ENCODE measurements at regions not wholly inside any gene's neighbourhood (a gene's known extent, or its start where the extent isn't known, plus 50 kb on each side); places are given as distances from the start of the nearest gene placed in this dataset.
"Not testable (repeated sequence)": the region's sequence is repeated elsewhere in the genome, so short reads cannot be mapped to it uniquely, and the experiment has no call there.

DNA sequence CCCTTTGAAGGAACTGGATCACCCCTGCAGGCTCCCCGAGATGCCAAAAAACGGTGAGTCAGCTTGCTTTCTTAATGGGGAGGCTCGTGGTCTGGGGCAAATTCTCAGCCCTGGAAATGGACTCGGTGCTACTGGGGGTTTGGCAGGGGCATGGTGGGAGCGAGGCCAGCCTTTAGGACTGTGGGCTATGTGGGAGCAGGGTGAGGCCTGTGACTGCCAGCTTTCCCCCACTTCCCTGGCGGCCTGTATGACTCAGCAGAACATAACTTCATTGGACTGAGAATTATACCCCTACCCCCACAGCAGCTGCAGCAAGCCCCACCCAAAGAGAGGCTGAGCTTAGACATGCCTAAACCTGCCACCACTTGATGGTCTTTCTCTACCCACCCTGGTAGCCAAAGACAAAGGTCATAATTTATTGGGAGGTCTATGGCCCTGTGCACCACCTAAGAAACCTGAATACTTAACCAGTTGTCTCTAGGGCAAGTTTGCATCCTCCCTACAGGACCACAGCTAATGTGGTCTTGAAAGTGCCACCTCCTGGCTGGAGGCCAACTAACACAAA lies 325.3 kb downstream of the TLE1 start:
- intact Hi-C loops (cut with micrococcal nuclease): no loop called here

- intact Hi-C loops (cut with micrococcal nuclease): no loop called here
Measured at GRCh38 chr9:81361296-81361695, 328.1 kb downstream of the TLE1 start.

DNA sequence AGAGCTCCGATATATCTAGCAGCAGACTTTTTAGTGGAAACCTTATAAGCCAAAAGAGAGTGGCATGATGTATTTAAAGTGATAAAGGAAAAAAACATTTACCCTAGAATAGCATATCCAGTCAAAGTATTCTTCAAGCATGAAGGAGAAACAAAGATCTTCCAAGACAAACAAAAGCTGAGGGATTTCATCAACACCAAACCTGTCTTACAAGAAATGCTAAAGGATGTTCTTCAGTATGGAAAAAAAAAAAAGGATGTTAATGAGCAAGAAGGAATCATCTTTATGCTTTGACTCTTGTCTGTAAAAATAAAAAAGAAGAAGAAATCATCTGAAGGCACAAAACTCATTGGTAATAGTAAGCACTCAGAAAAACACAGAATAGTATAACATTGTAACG lies 338.2 kb downstream of the TLE1 start:
- intact Hi-C loops (cut with micrococcal nuclease): no loop called here

DNA sequence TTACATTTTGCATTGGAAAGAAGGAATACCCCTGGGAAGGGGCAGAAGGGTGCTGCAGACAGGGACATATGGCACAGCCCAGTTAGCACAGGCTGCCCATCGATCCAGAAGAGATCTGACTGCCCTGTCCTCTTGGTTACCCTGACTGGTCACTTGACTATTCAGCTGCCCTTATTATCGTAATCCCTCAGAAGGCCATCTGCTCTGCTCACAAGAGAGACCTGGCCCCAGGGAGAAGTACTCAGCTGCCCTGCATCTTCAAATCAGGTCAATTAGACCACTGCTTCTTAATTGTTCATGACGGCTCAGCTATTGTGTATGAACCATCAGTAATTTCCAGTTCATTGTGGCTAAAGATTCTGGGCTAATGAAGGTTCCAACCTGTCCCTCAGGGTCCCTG lies 345.0 kb downstream of the TLE1 start:
- intact Hi-C loops (cut with micrococcal nuclease): no loop called here

DNA sequence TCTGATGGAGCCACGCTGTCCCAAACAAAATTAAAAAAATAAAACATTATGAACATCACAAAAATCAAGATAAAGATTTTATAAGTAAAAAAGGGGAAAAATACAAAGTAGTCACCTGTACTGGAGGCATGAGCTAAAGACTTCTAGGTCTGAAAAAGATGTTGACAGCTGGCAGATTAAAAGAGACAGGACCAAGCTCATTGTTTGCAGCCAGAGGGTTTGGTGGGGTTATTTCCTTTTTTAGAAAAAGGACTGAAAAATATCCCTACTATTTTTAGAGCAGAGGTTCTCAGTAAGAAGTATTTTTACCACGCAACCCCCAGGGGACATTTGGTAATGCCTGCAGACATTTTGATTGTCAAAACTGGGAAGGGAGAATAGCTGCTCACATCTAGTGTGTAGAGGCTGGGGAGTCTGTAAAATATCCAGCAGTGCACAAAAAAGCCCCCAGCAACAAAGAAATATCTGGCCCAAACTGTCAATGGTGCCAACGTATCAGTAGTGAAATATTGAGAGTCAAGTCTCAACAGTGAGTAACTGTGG lies 353.4 kb downstream of the TLE1 start:
- intact Hi-C loops (cut with micrococcal nuclease): no loop called here

GRCh38 chr9:81321551-81321950 lies 367.8 kb downstream of the TLE1 start:
- intact Hi-C loops (cut with micrococcal nuclease): no loop called here

DNA sequence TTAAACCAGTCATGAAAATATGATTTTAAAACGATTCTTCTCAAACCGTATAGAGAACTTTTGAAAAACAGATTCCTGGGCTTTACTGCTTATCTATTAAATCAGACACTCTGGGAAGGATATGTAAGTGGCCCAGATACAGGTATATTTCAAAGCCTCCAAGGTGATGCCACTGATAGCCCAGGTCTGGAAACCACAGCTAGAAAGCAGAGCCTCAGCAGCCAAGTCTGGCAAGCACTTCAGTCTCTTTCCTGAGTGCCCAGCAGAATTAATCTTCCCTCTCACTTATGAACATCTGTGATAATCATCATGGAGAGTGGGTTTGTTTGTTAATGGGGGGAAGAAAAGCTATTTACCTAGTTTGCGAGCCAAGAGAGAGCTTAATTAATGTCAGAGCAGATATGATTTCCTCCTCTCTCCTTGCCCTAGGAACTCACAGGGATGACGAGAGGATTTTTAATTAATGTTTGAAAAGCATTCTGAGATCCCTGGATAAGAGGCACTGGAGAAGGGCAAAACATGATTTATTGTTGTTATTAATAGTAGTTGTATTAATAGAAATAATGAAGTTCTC lies 368.4 kb downstream of the TLE1 start:
- intact Hi-C loops (cut with micrococcal nuclease): no loop called here

DNA sequence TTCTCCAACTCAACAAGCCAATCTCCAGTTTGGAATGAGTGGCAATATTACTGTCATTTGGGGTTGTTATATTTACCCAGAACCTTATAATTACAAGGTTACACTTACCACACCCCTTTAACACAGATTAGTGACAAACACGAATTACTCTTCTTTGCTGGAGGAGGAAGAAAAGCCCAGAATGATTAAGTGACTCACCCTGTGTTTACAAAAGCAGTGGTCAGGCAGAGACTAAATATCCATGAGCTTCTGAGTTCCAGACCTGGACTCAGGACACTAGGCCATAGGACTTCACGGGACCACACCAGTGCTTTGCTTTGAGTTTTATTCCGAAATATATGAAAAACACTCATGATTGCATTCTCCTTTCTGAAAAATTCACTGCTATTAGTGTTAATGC lies 370.8 kb downstream of the TLE1 start:
- intact Hi-C loops (cut with micrococcal nuclease): no loop called here

DNA sequence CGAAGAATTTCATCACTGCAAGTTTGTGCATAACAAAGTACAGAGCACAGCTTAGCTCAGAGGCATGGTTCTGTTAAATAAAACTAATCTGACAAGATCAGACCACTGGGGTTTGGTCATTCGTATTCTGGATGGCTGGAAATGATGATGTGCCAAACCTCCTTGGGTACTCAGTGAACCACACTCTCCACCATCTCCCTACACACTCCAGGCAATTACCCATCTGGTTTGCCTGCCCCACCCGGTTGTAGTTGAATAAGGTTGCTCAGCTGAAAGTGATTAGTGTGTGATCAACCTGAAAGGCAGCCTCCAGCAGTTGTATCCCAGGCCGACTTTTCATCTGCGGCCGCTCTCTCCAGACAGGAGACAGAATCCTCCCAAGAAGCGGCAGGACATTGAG lies 371.4 kb downstream of the TLE1 start:
- intact Hi-C loops (cut with micrococcal nuclease): no loop called here

GRCh38 chr9:81317223-81317622 lies 372.1 kb downstream of the TLE1 start:
- intact Hi-C loops (cut with micrococcal nuclease): no loop called here

DNA sequence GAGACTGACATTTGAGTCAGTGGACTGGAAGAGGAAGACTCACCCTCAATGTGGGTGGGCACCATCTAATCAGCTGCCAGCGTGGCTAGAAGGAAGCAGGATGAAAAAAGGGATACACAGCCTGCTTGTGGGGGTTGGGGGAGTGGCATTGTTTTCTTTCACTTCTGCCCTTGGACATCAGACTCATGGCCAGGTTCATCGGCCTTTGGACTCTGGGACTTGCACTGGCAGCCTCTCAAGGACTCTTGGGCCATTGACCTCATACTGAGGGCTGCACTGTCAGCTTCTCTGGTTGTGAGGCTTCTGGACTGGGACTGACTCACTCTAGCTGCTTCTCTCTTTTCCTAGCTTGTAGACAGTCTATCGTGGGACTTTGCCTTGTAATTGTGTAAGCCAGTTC lies 374.9 kb downstream of the TLE1 start:
- intact Hi-C loops (cut with micrococcal nuclease): no loop called here

DNA sequence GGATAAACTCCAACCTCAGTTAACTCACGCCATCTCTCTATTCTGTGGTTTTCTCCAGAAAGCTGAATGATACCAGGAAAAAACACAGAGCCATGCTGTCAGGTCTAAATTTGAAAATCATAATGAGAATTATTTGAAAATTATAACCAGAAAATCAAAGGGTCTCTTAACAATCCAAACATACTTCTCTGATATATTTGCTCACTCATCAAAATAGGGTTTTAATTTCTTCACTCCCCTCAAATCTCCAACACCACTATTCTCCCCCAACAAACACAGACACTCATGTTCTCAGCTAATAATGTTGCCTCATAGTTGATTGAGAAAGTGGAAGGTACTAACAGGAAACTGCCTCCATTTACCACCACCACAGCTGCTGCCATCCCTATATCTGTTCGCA lies 375.5 kb downstream of the TLE1 start:
- intact Hi-C loops (cut with micrococcal nuclease): no loop called here

DNA sequence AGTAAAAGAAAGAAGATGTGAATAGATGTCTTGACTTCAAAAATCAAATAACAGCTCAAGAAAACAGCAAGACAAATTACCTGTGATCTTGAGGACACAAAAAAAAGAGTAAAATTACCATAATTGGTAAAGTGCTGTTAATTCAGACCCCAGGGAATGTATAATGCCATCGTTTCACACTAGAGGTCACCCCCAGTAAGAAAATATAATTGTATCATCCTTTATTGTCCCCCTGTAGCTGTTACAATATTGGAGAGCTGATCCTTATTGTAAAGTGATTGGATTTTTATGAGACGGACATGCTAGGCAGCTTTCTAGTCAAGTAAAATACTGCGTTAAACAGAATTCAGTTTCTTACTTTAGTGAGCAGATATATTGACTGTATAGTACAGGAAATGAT lies 377.0 kb downstream of the TLE1 start:
- intact Hi-C loops (cut with micrococcal nuclease): no loop called here

- intact Hi-C loops (cut with micrococcal nuclease): no loop called here
Measured at GRCh38 chr9:81308404-81308803, 380.9 kb downstream of the TLE1 start.

- intact Hi-C loops (cut with micrococcal nuclease): not testable (repeated sequence)
Measured at GRCh38 chr9:81307791-81308190, 381.6 kb downstream of the TLE1 start.

DNA sequence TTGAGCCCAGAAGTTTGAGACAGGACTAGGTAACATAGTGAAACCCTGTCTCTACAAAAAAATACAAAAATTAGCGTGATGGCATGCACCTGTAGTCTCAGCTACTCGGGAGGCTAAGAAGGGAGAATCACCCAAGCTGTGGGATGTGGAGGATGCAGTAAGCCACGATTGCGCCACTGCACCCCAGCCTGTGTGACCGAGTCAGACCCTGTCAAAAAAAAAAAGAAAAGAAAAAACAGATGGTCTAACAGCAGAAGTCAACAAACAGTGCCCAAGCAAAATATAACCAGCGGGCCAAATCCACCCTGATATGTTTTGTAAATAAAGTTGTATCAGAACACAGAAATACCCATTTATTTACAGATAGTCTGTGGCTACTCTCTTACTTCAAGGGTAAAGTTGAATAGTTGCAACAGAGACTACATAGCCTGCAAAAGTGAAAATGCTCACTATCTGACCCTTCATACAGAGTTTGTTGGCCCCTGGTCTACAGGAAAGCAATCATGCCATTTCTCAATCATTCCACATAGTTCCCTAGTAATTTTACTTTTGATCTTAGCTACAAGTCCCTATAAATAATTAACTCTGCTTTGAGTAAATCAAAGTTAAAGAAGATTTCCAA lies 383.7 kb downstream of the TLE1 start:
- intact Hi-C loops (cut with micrococcal nuclease): no loop called here

DNA sequence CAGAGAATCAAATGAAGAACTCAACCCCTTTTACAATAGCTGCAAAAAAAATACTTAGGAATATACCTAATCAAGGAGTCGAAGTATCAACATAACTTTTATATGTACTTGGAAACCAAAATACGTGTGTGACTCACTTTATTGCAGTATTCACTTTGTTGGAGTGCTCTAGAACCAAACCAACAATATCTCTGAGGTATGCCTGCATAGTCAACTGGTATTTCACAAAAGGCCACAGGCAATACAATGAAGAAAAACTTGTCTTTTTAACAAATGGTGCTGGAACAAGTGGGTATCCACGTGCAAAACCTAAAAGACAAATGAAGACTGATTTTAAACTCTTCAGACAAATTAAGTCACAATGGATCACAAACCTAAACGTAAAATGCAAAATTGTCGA lies 385.7 kb downstream of the TLE1 start:
- intact Hi-C loops (cut with micrococcal nuclease): no loop called here

- intact Hi-C loops (cut with micrococcal nuclease): no loop called here
Measured at GRCh38 chr9:81293651-81294050, 395.7 kb downstream of the TLE1 start.

DNA sequence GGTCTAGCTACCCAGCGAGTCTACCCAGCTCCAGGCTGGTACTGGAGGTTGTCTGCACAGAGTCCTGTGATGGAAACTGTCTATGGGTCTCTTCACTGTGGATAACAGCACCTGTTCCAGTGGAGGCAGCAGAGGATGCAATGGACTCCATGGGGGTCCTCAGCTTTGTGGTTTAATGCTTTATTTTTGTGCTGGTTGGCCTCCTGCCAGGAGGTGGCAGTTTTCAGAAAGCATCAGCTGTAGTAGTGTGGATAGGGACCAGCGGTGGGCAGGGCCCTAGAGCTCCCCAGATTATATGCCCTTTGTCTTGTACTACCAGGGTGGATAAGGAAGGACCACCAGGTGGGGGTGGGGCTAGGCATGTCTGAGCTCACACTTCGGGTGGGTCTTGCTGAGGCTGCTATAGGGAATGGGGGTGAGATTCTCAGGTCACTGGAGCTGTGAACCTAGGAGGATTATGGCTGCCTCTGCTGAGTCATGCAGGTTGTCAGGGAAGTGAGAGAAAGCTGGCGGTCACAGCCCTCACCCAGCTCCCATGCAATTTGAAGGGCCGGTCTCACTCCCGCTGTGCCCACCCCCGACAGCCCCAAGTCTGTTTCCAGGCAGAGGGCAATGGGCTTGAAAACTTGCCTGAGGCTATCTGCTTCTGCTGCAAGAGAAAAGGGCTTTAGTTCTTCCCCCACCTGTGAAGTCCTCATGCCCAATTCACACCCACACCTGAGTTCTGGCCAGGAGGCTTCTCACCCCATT lies 397.1 kb downstream of the TLE1 start:
- intact Hi-C loops (cut with micrococcal nuclease): no loop called here

DNA sequence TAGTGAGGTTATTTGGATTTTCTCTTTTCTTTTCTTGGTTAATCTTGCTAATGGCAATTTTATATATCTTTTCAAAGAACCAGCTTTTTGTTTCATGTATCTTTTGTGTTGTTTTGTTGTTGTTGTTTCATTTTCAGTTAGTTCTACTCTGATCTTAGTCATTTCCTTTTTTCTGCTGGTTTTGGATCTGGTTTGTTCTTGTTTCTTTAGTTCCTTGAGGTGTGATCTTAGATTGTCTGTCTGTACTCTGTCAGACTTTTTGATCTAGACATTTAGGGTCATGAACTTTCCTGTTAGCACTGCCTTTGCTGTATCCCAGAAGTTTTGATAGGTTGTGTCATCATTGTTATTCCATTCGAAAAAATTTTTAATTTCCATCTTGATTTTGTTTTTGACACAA lies 399.7 kb downstream of the TLE1 start:
- intact Hi-C loops (cut with micrococcal nuclease): no loop called here

DNA sequence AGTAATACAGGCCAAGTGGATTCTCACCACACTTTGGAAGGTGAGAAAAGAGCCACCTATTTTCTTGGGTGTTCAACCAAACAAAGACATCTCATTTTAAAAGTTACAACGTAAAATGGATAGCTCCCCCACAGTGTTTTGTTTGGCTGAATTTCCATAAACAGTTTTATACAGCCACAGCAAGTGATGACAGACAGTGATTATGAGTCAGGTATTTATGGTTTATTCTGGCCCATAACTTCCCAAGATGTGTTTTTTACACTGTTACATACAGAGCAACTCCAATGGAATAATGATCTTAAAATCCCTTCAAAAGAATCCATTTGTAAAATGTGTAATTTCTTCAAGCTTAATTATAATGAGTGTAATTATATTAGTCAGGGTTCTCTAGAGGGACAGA lies 421.3 kb downstream of the TLE1 start:
- intact Hi-C loops (cut with micrococcal nuclease): no loop called here

GRCh38 chr9:81266674-81267073 lies 422.7 kb downstream of the TLE1 start:
- intact Hi-C loops (cut with micrococcal nuclease): no loop called here
